GM12878 (cell line): ENCODE measurements at regions not wholly inside any gene's neighbourhood (a gene's known extent, or its start where the extent isn't known, plus 50 kb on each side); places are given as distances from the start of the nearest gene placed in this dataset.

Source experiments
- ATAC-seq: fragments of 200-7000 bp; cut with Tn5 transposase; 3 replicates; pipeline ENCODE4 v1.9.1; 2020; ENCODE audit warnings: mild to moderate bottlenecking, moderate library complexity
- BruUV-seq: library from RNA; stranded (reverse); fragments of 400-500 nt; replicated peaks from 2 replicates; lab custom pipeline; 2021; lab: Mats Ljungman, UMichigan
- CTCF ChIA-PET: fragments of 300-600 bp; sonication (Branson Sonifier 250); formaldehyde crosslinking; extraction: SDS; loops from one replicate; lab custom pipeline; 2021; ENCODE audit warnings: inconsistent platforms; lab: Yijun Ruan, JAX
- POLR2A ChIA-PET: fragments of 350-600 bp; formaldehyde crosslinking; extraction: SDS; loops from one replicate; lab custom pipeline; 2021; ENCODE audit warnings: inconsistent platforms; lab: Charles Lee
- RAD21 ChIA-PET: fragments of 300-600 bp; sonication (Branson Sonifier 250); formaldehyde crosslinking; loops from one replicate; lab custom pipeline; 2023; ENCODE audit warnings: antibody characterized with exemption; ENCODE audit not compliant: unreplicated experiment; lab: Charles Lee
- SMC1A ChIA-PET: fragments of 300-600 bp; sonication (Branson Sonifier 250); formaldehyde crosslinking; loops from one replicate; lab custom pipeline; 2023; ENCODE audit not compliant: unreplicated experiment, uncharacterized antibody; lab: Charles Lee
- DNase-seq: peaks from one replicate; pipeline ENCODE4 v3.0.0-alpha.2; 2011; ENCODE audit warnings: low read depth, low spot score
- FAIRE-seq: peaks from 3 replicates; lab custom pipeline; 2011; peaks lifted over from hg19 to GRCh38; lab: Jason Lieb, UNC
- H2AFZ ChIP-seq: 2 replicates; pipeline ENCODE4 v1.6.0; 2011; ENCODE audit warnings: low read depth, low read length, control low read depth; ENCODE audit not compliant: control insufficient read depth
- H3K27ac ChIP-seq: 2 replicates; pipeline ENCODE4 v1.5.1; 2011; ENCODE audit warnings: control low read depth; ENCODE audit not compliant: control insufficient read depth, insufficient read depth
- H3K27me3 ChIP-seq, 2 experiments: replicated peaks in 1 of 2; 2 replicates each; pipeline versions ENCODE4 v1.6.0 to v1.6.1; 2011; ENCODE audit warnings: low read length in 1 of 2; ENCODE audit not compliant: control insufficient read depth in 2 of 2, insufficient read depth in 2 of 2
- H3K36me3 ChIP-seq, 2 experiments: 2 replicates each; pipeline ENCODE4 v1.5.1; 2011; ENCODE audit warnings: low read length in 1 of 2; ENCODE audit not compliant: control insufficient read depth in 2 of 2, insufficient read depth in 2 of 2
- H3K4me1 ChIP-seq: 2 replicates; pipeline ENCODE4 v1.6.1; 2011; ENCODE audit warnings: mild to moderate bottlenecking, low read length, moderate library complexity, mixed read lengths; ENCODE audit not compliant: control insufficient read depth, insufficient read depth
- H3K4me2 ChIP-seq: 2 replicates; pipeline ENCODE4 v1.6.0; 2011; ENCODE audit warnings: control low read depth; ENCODE audit not compliant: control insufficient read depth, insufficient read depth
- H3K4me3 ChIP-seq: fragments of 200-600 bp; sonication (generic); 2 replicates; pipeline ENCODE4 v1.5.1; 2016
- H3K79me2 ChIP-seq: 2 replicates; pipeline ENCODE4 v1.6.0; 2011; ENCODE audit warnings: low read length; ENCODE audit not compliant: control insufficient read depth, insufficient read depth
- H3K9ac ChIP-seq: 2 replicates; pipeline ENCODE4 v1.8.0; 2011; ENCODE audit warnings: low read length, control low read depth, mixed read lengths; ENCODE audit not compliant: control insufficient read depth, insufficient read depth
- H3K9me3 ChIP-seq: replicated peaks from 3 replicates; pipeline ENCODE4 v1.5.1; 2011; ENCODE audit warnings: mild to moderate bottlenecking, low read length; ENCODE audit not compliant: control insufficient read depth, insufficient read depth
- H4K20me1 ChIP-seq: 2 replicates; pipeline ENCODE4 v1.6.0; 2011; ENCODE audit not compliant: control insufficient read depth, insufficient read depth
- BRCA1 ChIP-seq: IDR thresholded peaks from 2 replicates; pipeline ENCODE4 v1.6.1; 2011; ENCODE audit warnings: low read depth, low read length, improper control_type of control experiment
- NFIC ChIP-seq: IDR thresholded peaks from 2 replicates; pipeline ENCODE4 v1.6.1; 2012; ENCODE audit warnings: low read depth, mild to moderate bottlenecking, inconsistent platforms, low read length, moderate library complexity
- NFYB ChIP-seq: IDR thresholded peaks from 2 replicates; pipeline ENCODE4 v1.6.1; 2011; ENCODE audit warnings: low read depth, mild to moderate bottlenecking, low read length, improper control_type of control experiment, moderate library complexity; ENCODE audit not compliant: insufficient read depth
- POLR2AphosphoS5 ChIP-seq: IDR thresholded peaks from 2 replicates; pipeline ENCODE4 v1.6.1; 2011; ENCODE audit warnings: mild to moderate bottlenecking, low read length, inconsistent platforms
- RAD51 ChIP-seq: fragments of 450-650 bp; IDR thresholded peaks from 2 replicates; pipeline ENCODE4 v1.6.1; 2016; ENCODE audit warnings: moderate library complexity, mild to moderate bottlenecking, inconsistent platforms
- RB1 ChIP-seq: fragments of 450-650 bp; formaldehyde crosslinking; IDR thresholded peaks from 2 replicates; pipeline ENCODE4 v1.6.1; 2017; ENCODE audit warnings: mild to moderate bottlenecking, borderline replicate concordance
- RFX5 ChIP-seq: IDR thresholded peaks from 2 replicates; pipeline ENCODE4 v1.6.1; 2011; ENCODE audit warnings: low read depth, low read length, improper control_type of control experiment
- SIX5 ChIP-seq: IDR thresholded peaks from 2 replicates; pipeline ENCODE4 v1.6.1; 2011; ENCODE audit warnings: mild to moderate bottlenecking, low read depth, low read length, moderate library complexity; ENCODE audit not compliant: severe bottlenecking
- WRNIP1 ChIP-seq: IDR thresholded peaks from 2 replicates; pipeline ENCODE4 v1.6.1; 2011; ENCODE audit warnings: low read depth, low read length, improper control_type of control experiment, borderline replicate concordance
- WGBS: methylation state at CpG from one replicate; pipeline ENCODE4 v1.1.6; 2016; ENCODE audit warnings: low lambda C conversion rate; ENCODE audit not compliant: insufficient replicate concordance, insufficient coverage; ENCODE audit errors: missing lambda C conversion rate; 5-methylcytosine and 5-hydroxymethylcytosine counted together
- in situ Hi-C: fragments of 300-500 bp; cut with MboI; formaldehyde crosslinking; loops from 9 replicates; pipeline ENCODE4 v1.14.3; 2018; ENCODE audit warnings: mixed read lengths
- intact Hi-C: fragments of 100-400 bp; cut with micrococcal nuclease; formaldehyde crosslinking; loops from one replicate; pipeline ENCODE4 v1.14.2; 2022; ENCODE audit not compliant: unreplicated experiment
- TF ChIP-seq, protein P1 (sequence below): IDR thresholded peaks from 2 replicates; pipeline ENCODE4 v1.6.1; 2011; ENCODE audit warnings: mild to moderate bottlenecking, low read depth, low read length, moderate library complexity; ENCODE audit not compliant: insufficient replicate concordance
- TF ChIP-seq, protein P2 (sequence below): fragments of 450-650 bp; IDR thresholded peaks from 2 replicates; pipeline ENCODE4 v1.6.1; 2017; ENCODE audit warnings: mild to moderate bottlenecking, low read depth, inconsistent platforms; ENCODE audit not compliant: poor library complexity, severe bottlenecking
- TF ChIP-seq, protein P3 (sequence below): fragments of 450-650 bp; IDR thresholded peaks from 2 replicates; pipeline ENCODE4 v1.6.1; 2018; ENCODE audit warnings: borderline replicate concordance, mild to moderate bottlenecking; ENCODE audit not compliant: partially characterized antibody

DNA sequence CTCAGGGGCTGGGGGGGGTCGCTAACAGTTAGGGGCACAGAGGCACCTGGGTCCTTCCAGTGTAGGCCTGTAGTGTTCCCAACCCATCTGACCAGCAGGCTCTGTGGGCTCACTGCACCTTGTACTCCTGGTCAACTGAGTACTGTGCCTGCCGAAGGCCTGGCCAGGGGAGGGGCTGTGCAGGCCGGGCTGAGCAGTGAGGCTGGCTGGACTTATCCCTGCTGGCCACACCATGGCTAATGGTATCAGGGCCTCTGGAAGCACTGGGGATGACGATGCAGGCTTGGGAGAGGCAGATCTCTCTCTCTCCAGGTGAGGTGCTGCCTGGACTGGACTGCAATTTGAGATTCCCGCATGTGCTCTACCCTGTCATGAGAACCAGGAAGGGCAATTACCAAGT, 58.9 kb upstream of the SDK2 start:
- FAIRE-seq (no peak), ATAC-seq (no peak)
- ChIA-PET POLR2A (no interaction called here), CTCF (no interaction called here), RAD21 (no interaction called here), SMC1A (no interaction called here)
- no peak overlapping the region for H3K9ac ChIP-seq
- H3K36me3 ChIP-seq = no peaks in the 10 kb centered on the region
- H3K79me2 ChIP-seq = no peaks in the 10 kb centered on the region
- H2AFZ ChIP-seq = no peak overlapping the region
- H3K4me2 ChIP-seq = no peak overlapping the region
- BruUV-seq = no TSS peak
- no peaks in the 10 kb centered on the region for H4K20me1 ChIP-seq
- H3K27ac ChIP-seq = no peak overlapping the region
- no peaks in the 10 kb centered on the region for H3K4me1 ChIP-seq
- TF ChIP-seq POLR2AphosphoS5 (no peak), BRCA1 (no peak), RAD51 (no peak), SIX5 (no peak), NFYB (no peak), WRNIP1 (no peak), NFIC (no peak), RB1 (no peak), RFX5 (no peak)
- TF ChIP-seq, protein P1, sequence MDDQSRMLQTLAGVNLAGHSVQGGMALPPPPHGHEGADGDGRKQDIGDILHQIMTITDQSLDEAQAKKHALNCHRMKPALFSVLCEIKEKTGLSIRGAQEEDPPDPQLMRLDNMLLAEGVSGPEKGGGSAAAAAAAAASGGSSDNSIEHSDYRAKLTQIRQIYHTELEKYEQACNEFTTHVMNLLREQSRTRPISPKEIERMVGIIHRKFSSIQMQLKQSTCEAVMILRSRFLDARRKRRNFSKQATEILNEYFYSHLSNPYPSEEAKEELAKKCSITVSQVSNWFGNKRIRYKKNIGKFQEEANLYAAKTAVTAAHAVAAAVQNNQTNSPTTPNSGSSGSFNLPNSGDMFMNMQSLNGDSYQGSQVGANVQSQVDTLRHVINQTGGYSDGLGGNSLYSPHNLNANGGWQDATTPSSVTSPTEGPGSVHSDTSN = no peak
- TF ChIP-seq, protein P2, sequence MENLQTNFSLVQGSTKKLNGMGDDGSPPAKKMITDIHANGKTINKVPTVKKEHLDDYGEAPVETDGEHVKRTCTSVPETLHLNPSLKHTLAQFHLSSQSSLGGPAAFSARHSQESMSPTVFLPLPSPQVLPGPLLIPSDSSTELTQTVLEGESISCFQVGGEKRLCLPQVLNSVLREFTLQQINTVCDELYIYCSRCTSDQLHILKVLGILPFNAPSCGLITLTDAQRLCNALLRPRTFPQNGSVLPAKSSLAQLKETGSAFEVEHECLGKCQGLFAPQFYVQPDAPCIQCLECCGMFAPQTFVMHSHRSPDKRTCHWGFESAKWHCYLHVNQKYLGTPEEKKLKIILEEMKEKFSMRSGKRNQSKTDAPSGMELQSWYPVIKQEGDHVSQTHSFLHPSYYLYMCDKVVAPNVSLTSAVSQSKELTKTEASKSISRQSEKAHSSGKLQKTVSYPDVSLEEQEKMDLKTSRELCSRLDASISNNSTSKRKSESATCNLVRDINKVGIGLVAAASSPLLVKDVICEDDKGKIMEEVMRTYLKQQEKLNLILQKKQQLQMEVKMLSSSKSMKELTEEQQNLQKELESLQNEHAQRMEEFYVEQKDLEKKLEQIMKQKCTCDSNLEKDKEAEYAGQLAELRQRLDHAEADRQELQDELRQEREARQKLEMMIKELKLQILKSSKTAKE = no peak
- TF ChIP-seq, protein P3, sequence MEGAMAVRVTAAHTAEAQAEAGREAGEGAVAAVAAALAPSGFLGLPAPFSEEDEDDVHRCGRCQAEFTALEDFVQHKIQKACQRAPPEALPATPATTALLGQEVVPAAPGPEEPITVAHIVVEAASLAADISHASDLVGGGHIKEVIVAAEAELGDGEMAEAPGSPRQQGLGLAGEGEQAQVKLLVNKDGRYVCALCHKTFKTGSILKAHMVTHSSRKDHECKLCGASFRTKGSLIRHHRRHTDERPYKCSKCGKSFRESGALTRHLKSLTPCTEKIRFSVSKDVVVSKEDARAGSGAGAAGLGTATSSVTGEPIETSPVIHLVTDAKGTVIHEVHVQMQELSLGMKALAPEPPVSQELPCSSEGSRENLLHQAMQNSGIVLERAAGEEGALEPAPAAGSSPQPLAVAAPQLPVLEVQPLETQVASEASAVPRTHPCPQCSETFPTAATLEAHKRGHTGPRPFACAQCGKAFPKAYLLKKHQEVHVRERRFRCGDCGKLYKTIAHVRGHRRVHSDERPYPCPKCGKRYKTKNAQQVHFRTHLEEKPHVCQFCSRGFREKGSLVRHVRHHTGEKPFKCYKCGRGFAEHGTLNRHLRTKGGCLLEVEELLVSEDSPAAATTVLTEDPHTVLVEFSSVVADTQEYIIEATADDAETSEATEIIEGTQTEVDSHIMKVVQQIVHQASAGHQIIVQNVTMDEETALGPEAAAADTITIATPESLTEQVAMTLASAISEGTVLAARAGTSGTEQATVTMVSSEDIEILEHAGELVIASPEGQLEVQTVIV = no peak
- TF ChIP-seq, all 136 proteins: peak for 0
- DNase-seq = no peak
- WGBS = 51% methylated on average over 5 of the region's 5 CpGs
- no peak overlapping the region for H3K4me3 ChIP-seq
- H3K9me3 ChIP-seq = no peaks in the 10 kb centered on the region; the same call in 1 of the 3 replicates
- in situ Hi-C loops (no loop called here), intact Hi-C loops (no loop called here)
- no peaks in the 10 kb centered on the region; a peak in 1 of 4 replicates for H3K27me3 ChIP-seq
